WI38 (cell line): ENCODE measurements at regions not wholly inside any gene's neighbourhood (a gene's known extent, or its start where the extent isn't known, plus 50 kb on each side); places are given as distances from the start of the nearest gene placed in this dataset.

ENCODE experiments used
- H3K4me3 ChIP-seq: 2 replicates; pipeline ENCODE4 v1.5.1; 2011; ENCODE audit warnings: low read depth, mild to moderate bottlenecking, control low read depth, low read length
- CTCF ChIP-seq: IDR thresholded peaks from 2 replicates; pipeline ENCODE4 v1.5.1; 2012; ENCODE audit warnings: low read depth, mild to moderate bottlenecking, control low read depth, low read length

GRCh38 chr11:33476945-33477606, 219.9 kb downstream of the HIPK3 start:
- no peak for TF ChIP-seq CTCF
- no peak overlapping the region for H3K4me3 ChIP-seq

DNA sequence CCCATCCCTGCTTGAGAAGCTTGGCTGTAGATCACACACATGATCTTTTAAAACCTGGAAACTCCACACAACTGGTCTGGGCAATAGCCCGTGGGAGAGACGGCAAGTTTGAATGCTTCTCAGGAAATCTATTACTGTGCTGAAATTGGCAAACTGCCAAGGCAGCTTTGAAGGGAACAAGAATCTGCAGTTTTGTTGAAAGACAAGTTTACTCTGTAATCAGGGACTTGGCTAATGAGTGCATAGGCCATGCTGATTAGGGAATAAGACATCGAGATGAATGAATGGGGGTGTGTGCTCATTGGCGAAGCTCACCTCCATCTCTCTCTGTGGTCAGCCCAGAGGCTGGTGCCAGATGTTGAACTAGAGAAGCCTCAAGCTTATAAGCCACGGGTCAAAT, 218.8 kb downstream of the HIPK3 start:
- H3K4me3 ChIP-seq = no peak overlapping the region
- no peak for TF ChIP-seq CTCF

DNA sequence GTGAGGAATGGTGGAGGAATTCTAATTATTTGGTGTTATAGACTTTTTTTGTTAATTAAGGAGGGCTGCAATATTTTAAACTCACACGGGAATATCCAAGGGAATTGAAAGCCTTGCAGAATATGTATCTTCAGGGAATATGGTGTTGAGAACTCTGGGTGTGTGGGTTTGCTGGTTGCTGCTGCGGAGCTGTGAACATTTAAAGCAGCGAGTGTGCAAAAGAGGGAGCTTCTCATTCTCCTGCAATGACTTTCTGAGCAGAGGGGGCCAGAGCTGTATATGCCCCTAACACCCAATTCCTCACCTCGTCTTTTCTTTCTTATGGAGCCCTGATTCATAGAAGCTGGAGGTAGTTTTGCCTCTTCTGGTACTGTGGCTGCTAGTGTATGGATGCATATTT, 217.7 kb downstream of the HIPK3 start:
- TF ChIP-seq CTCF = no peak
- H3K4me3 ChIP-seq = no peak overlapping the region

- H3K4me3 ChIP-seq = no peak overlapping the region
- TF ChIP-seq CTCF = no peak
Measured at GRCh38 chr11:33471541-33471940, 214.4 kb downstream of the HIPK3 start.

DNA sequence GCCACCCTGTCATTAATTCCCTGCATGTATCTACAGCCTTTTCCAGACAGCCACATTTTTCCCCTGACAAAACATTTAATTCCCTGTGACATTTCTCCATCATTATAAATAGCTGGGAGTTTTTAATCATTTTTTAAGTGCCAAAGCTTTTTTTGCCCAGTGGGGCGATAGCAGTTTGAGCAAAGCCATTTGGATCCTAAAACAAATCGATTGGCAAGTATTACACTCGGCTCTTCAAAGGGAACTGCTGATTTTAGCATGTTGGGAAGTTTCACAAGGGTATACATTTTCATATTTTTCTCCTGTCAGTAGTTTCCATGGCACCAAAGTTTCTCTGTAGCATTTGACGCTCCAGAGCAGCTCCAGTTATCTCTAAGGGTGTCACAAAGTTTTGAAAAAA, 210.8 kb downstream of the HIPK3 start:
- TF ChIP-seq CTCF = no peak

DNA sequence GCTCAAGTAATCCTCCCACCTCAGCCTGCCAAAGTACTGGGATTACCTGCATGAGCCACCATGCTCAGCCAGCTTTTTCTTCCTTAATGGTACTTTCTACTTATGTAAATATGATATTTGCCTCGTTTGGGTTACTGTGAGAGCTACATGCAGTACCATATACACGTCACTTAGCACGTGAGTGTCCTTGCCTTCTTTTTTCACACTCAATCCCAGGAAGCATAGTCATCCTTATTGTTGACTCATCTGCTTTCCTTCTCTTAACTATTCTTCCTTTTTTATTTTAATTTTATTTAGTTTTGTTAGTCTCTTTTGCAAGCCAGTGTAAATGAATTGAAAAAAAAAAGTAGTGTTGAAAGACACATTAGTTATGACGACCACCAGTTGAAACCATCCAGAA, 205.9 kb downstream of the HIPK3 start:
- H3K4me3 ChIP-seq = no peak overlapping the region
- no peak for TF ChIP-seq CTCF

More for the DNA sequence above, 210.8 kb downstream of the HIPK3 start:
- no peak overlapping the region for H3K4me3 ChIP-seq

DNA sequence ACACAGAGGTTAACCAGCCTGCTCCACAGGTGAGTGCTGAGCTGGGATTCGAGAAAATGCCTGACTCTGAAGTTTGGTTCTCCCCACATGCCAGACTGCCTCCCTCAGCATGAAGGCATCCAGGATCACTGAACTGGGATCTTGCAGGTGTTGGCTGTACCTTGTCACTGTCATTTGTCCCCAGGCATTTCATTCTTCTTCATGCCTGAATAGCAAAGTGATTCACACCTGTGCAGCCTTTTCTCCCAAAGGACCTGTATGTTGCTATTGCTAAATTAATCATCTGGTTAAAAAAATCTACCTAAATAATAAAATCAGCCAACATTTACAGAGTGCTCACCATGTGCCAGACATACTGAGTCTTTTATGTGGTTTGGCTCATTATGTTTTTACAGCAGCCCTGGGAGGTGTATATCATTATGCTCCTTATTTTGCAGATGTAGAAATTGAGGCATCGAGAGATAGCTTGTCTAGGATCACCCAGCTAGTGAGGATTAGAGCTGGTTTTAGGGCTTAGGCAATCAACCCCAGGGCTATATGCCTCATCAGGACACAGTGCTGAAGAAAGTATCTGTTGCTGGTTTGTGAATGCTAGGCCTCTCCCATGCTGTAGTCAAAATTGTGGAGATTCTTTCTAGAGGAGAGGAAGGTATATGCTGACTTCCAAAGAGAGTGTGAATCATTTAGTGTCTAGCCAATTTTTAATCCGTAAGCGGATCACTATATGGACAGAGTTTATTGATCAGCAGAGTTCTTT, 204.4 kb downstream of the HIPK3 start:
- H3K4me3 ChIP-seq = no peak overlapping the region
- no peak for TF ChIP-seq CTCF
